HG03135 (cell line): ENCODE measurements at regions not wholly inside any gene's neighbourhood (a gene's known extent, or its start where the extent isn't known, plus 50 kb on each side); places are given as distances from the start of the nearest gene placed in this dataset.
"Not testable (repeated sequence)": the region's sequence is repeated elsewhere in the genome, so short reads cannot be mapped to it uniquely, and the experiment has no call there.

Source experiments
- ATAC-seq: cut with Tn5 transposase; IDR thresholded peaks from one replicate; pipeline ENCODE4 v1.9.1; 2021; ENCODE audit warnings: mild to moderate bottlenecking, moderate library complexity; ENCODE audit not compliant: unreplicated experiment

GRCh38 chr10:43843321-43844101 lies 194.8 kb upstream of the ZNF32 start:
- ATAC-seq = no peak

- no peak for ATAC-seq
Observed at GRCh38 chr10:43842496-43842895, 193.8 kb upstream of the ZNF32 start.

GRCh38 chr10:43842072-43842471 lies 193.4 kb upstream of the ZNF32 start:
- ATAC-seq = no peak

GRCh38 chr10:43839973-43840372 lies 191.3 kb upstream of the ZNF32 start:
- ATAC-seq = no peak

GRCh38 chr10:43834751-43835150 lies 186.1 kb upstream of the ZNF32 start:
- not testable (repeated sequence) for ATAC-seq

GRCh38 chr10:43827853-43828252 lies 179.2 kb upstream of the ZNF32 start:
- no peak for ATAC-seq

GRCh38 chr10:43825984-43826383 lies 177.3 kb upstream of the ZNF32 start:
- ATAC-seq = no peak

- ATAC-seq = no peak
Observed at GRCh38 chr10:43825421-43825820, 176.7 kb upstream of the ZNF32 start.

- no peak for ATAC-seq
Observed at GRCh38 chr10:43824934-43825333, 176.3 kb upstream of the ZNF32 start.

GRCh38 chr10:43822631-43823580 lies 174.2 kb upstream of the ZNF32 start:
- ATAC-seq = no peak

GRCh38 chr10:43821103-43821502 lies 172.4 kb upstream of the ZNF32 start:
- no peak for ATAC-seq

- no peak for ATAC-seq
Observed at GRCh38 chr10:43820663-43821062, 172.0 kb upstream of the ZNF32 start.

GRCh38 chr10:43819464-43820230 lies 171.0 kb upstream of the ZNF32 start:
- ATAC-seq = no peak

GRCh38 chr10:43818687-43819086 lies 170.0 kb upstream of the ZNF32 start:
- ATAC-seq = no peak

- ATAC-seq = no peak
Observed at GRCh38 chr10:43817368-43817767, 168.7 kb upstream of the ZNF32 start.

GRCh38 chr10:43816351-43817321 lies 168.0 kb upstream of the ZNF32 start:
- peak; percentile 95 for ATAC-seq

GRCh38 chr10:43815181-43815885 lies 166.7 kb upstream of the ZNF32 start:
- ATAC-seq = no peak

- ATAC-seq = no peak
Observed at GRCh38 chr10:43814663-43815062, 166.0 kb upstream of the ZNF32 start.

- ATAC-seq = no peak
Observed at GRCh38 chr10:43811871-43812270, 163.2 kb upstream of the ZNF32 start.
